B cell (primary cell): ENCODE measurements at regions not wholly inside any gene's neighbourhood (a gene's known extent, or its start where the extent isn't known, plus 50 kb on each side); places are given as distances from the start of the nearest gene placed in this dataset.

Experiments
- EZH2 ChIP-seq: IDR thresholded peaks from 2 replicates; pipeline ENCODE4 v1.6.1; 2012; ENCODE audit warnings: borderline replicate concordance, low read depth, mild to moderate bottlenecking, moderate library complexity, low read length; ENCODE audit not compliant: insufficient read depth, poor library complexity, severe bottlenecking
- TF ChIP-seq, protein P1 (sequence below): fragments of 200-600 bp; IDR thresholded peaks from one replicate; pipeline ENCODE4 v1.8.0; 2022; ENCODE audit warnings: antibody characterized with exemption, mild to moderate bottlenecking

DNA sequence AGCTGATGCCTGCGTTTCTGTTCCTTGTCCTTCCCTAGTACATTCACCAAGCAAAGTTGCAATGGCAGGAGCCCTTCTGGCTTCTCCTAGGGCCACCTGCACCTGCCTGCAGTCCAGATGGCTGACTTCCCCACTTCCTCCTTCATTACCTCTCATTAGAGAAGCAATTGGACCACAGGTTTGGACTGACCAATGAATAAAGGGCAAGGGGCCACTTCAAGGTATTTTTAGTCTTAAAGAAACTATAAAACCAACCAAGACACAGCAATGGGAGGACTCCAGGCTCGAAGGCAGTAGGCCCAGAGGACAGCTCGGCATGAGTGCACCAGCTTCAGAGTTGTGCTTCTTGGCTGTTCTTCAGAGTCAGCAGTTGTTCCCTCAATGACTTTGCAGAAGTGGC lies 60.8 kb upstream of the ROR1 start:
- TF ChIP-seq EZH2, result no peak
- TF ChIP-seq, protein P1, sequence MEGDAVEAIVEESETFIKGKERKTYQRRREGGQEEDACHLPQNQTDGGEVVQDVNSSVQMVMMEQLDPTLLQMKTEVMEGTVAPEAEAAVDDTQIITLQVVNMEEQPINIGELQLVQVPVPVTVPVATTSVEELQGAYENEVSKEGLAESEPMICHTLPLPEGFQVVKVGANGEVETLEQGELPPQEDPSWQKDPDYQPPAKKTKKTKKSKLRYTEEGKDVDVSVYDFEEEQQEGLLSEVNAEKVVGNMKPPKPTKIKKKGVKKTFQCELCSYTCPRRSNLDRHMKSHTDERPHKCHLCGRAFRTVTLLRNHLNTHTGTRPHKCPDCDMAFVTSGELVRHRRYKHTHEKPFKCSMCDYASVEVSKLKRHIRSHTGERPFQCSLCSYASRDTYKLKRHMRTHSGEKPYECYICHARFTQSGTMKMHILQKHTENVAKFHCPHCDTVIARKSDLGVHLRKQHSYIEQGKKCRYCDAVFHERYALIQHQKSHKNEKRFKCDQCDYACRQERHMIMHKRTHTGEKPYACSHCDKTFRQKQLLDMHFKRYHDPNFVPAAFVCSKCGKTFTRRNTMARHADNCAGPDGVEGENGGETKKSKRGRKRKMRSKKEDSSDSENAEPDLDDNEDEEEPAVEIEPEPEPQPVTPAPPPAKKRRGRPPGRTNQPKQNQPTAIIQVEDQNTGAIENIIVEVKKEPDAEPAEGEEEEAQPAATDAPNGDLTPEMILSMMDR, result no peak
